Upper lobe of left lung (tissue), 6 donors: ENCODE measurements at regions not wholly inside any gene's neighbourhood (a gene's known extent, or its start where the extent isn't known, plus 50 kb on each side); places are given as distances from the start of the nearest gene placed in this dataset.

Experiments used
- ATAC-seq, 2 donors: fragments of 200-7000 bp; cut with Tn5 transposase; one replicate each; pipeline ENCODE4 v1.9.1; 2022; ENCODE audit warnings: mild to moderate bottlenecking in 2 of 2, moderate library complexity in 2 of 2; ENCODE audit not compliant: low FRiP score in 2 of 2
- DNase-seq, 2 donors: peaks; one replicate each; pipeline ENCODE4 v3.0.0-alpha.2; 2019 to 2020
- H3K27ac ChIP-seq, 4 donors: fragments of 200-600 bp; sonication (generic); one replicate each; pipeline ENCODE4 v1.5.1; 2016 to 2019
- H3K27me3 ChIP-seq, 4 donors: fragments of 200-600 bp; sonication (generic); one replicate each; pipeline ENCODE4 v1.5.1; 2017 to 2019
- H3K36me3 ChIP-seq, 4 donors: fragments of 200-600 bp; sonication (generic); one replicate each; pipeline ENCODE4 v1.5.1; 2016 to 2019
- H3K4me1 ChIP-seq, 4 donors: fragments of 200-600 bp; sonication (generic); one replicate each; pipeline ENCODE4 v1.5.1; 2018 to 2019
- H3K4me3 ChIP-seq, 4 donors: fragments of 200-600 bp; sonication (generic); one replicate each; pipeline ENCODE4 v1.5.1; 2017 to 2019; ENCODE audit warnings: mild to moderate bottlenecking in 2 of 4, moderate library complexity in 1 of 4
- H3K9me3 ChIP-seq, 4 donors: fragments of 200-600 bp; sonication (generic); one replicate each; pipeline ENCODE4 v1.5.1; 2018 to 2019
- CTCF ChIP-seq, 6 experiments: fragments of 450-650 bp in 4 of 6; fragments of 200-600 bp in 2 of 6; sonication (generic) in 2 of 6; IDR thresholded peaks; one replicate each; pipeline ENCODE4 v1.5.1; 2016 to 2019; ENCODE audit warnings: antibody characterized with exemption in 6 of 6
- EP300 ChIP-seq, 4 donors: sonication (generic); formaldehyde crosslinking; IDR thresholded peaks; one replicate each; pipeline ENCODE4 v1.5.1; 2017; ENCODE audit warnings: antibody characterized with exemption in 4 of 4, control low read depth in 2 of 4
- POLR2A ChIP-seq, 4 donors: fragments of 450-650 bp; IDR thresholded peaks; one replicate each; pipeline ENCODE4 v1.5.1; 2016 to 2017; ENCODE audit warnings: antibody characterized with exemption in 4 of 4, mild to moderate bottlenecking in 2 of 4
- POLR2AphosphoS5 ChIP-seq, 2 donors: sonication (generic); formaldehyde crosslinking; IDR thresholded peaks; one replicate each; pipeline ENCODE4 v1.5.1; 2017; ENCODE audit warnings: antibody characterized with exemption in 2 of 2
- WGBS, 2 donors: methylation state at CpG; one replicate each; pipeline ENCODE4 v1.1.5; 2017 to 2018; 5-methylcytosine and 5-hydroxymethylcytosine counted together
- donor health status: DM: no; HTN: no; CAD: no; lungs with moderate emphysema.
- donor health status: DM: no; HTN: yes; CAD: no; lungs with severe emphysema.

DNA sequence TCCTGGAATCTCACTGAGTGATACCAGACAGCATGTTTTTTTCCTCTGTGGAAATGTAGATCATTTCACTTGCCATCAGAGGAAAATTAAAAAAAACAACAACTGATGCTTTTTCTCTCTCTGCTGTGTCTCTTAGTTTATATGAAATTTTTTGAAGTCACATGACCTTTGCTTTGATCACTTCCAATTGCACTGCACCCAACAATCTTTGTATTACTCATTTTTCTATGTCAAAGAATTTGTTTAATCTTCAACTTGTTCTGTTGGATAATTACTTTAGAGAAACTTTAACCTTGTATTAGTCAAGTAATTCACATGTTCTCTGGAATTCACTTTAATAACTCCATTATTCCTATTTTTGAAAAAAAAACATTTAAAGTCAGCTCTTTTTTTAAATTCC is 1452.7 kb upstream of the CDH8 start:
- H3K4me1 ChIP-seq: no peaks in the 10 kb centered on the region
- ATAC-seq: no peak
- DNase-seq: no peak
- no peaks in the 10 kb centered on the region for H3K27me3 ChIP-seq
- TF ChIP-seq POLR2AphosphoS5 (IDR thresholded peaks at IDR 0.05): no peak
- no peak for TF ChIP-seq POLR2A (IDR thresholded peaks at IDR 0.05)
- no peak for TF ChIP-seq CTCF (IDR thresholded peaks at IDR 0.05)
- TF ChIP-seq EP300 (IDR thresholded peaks at IDR 0.05): no peak
- H3K27ac ChIP-seq: no peak overlapping the region
- no peak overlapping the region for H3K4me3 ChIP-seq
- H3K9me3 ChIP-seq: no peaks in the 10 kb centered on the region
- H3K36me3 ChIP-seq: no peaks in the 10 kb centered on the region

- H3K4me3 ChIP-seq: no peak overlapping the region
- no peak for ATAC-seq
- no peaks in the 10 kb centered on the region for H3K27me3 ChIP-seq
- no peak for TF ChIP-seq POLR2A (IDR thresholded peaks at IDR 0.05)
- no peak for TF ChIP-seq POLR2AphosphoS5 (IDR thresholded peaks at IDR 0.05)
- no peak for TF ChIP-seq EP300 (IDR thresholded peaks at IDR 0.05)
- no peak for TF ChIP-seq CTCF (IDR thresholded peaks at IDR 0.05)
- H3K27ac ChIP-seq: no peak overlapping the region
- H3K36me3 ChIP-seq: no peaks in the 10 kb centered on the region
- no peaks in the 10 kb centered on the region for H3K4me1 ChIP-seq
- no peaks in the 10 kb centered on the region for H3K9me3 ChIP-seq
- DNase-seq: no peak
Observed at GRCh38 chr16:63481060-63481459, 1444.8 kb upstream of the CDH8 start.

DNA sequence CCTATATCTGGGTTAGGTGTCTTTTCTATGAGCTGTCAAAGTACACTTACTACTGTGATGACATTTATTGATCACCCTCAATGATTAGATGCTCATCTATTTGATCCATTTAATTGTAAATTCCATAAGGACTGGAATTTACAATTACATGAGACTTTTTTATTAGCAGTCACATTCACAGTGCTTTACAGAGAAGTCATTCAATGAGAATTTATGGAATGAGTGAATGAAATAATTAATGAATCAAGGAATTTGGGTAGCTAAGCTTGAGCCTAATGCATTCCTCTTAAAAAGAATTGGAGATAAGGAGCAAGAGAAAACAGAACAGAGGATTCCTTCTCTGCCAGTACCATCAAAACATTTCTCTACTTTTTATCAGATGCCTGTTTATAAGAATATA is 1437.5 kb upstream of the CDH8 start:
- no peak overlapping the region for H3K4me3 ChIP-seq
- DNase-seq (no peak), ATAC-seq (no peak)
- no peaks in the 10 kb centered on the region for H3K27me3 ChIP-seq
- H3K27ac ChIP-seq: no peak overlapping the region
- no peaks in the 10 kb centered on the region for H3K36me3 ChIP-seq
- TF ChIP-seq POLR2A (IDR thresholded peaks at IDR 0.05): no peak
- TF ChIP-seq POLR2AphosphoS5 (IDR thresholded peaks at IDR 0.05): no peak
- TF ChIP-seq EP300 (IDR thresholded peaks at IDR 0.05): no peak
- no peak for TF ChIP-seq CTCF (IDR thresholded peaks at IDR 0.05)
- H3K4me1 ChIP-seq: no peaks in the 10 kb centered on the region
- H3K9me3 ChIP-seq: no peaks in the 10 kb centered on the region

- no peak for DNase-seq
- ATAC-seq: no peak
- Histone ChIP-seq H3K9me3 (no peaks in the 10 kb centered on the region), H3K36me3 (no peaks in the 10 kb centered on the region), H3K27me3 (no peaks in the 10 kb centered on the region), H3K4me1 (no peaks in the 10 kb centered on the region), H3K27ac (no peak overlapping the region), H3K4me3 (no peak overlapping the region)
- WGBS, 2 donors: 65 to 69% methylated on average over 2 of the region's 2 CpGs
- TF ChIP-seq POLR2AphosphoS5 (IDR thresholded peaks at IDR 0.05): no peak
- TF ChIP-seq EP300 (IDR thresholded peaks at IDR 0.05): no peak
- no peak for TF ChIP-seq POLR2A (IDR thresholded peaks at IDR 0.05)
- TF ChIP-seq CTCF (IDR thresholded peaks at IDR 0.05): no peak
Observed at GRCh38 chr16:63467513-63467912, 1431.3 kb upstream of the CDH8 start.

DNA sequence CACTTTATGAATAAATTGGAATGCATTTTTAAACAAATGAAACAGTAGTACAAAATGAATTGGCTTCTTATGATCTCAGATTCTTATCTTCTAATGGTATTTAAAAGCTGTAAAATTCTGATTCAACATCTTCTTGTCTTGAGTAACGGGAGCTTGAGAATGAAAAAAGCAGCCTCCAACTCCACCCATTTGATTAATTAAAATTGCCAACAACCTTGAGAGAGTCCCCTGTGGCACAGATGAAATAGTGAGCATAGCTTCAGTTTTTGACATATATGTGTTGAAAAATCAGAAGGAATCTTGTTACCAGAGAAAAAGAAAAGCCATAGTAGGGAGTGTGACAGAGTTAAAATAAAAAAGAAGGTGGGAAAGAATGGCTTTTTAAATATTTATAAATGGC is 1426.1 kb upstream of the CDH8 start:
- TF ChIP-seq EP300 (IDR thresholded peaks at IDR 0.05) (no peak), POLR2A (IDR thresholded peaks at IDR 0.05) (no peak), CTCF (IDR thresholded peaks at IDR 0.05) (no peak), POLR2AphosphoS5 (IDR thresholded peaks at IDR 0.05) (no peak)
- H3K36me3 ChIP-seq: no peaks in the 10 kb centered on the region
- ATAC-seq (no peak), DNase-seq (no peak)
- H3K9me3 ChIP-seq: no peaks in the 10 kb centered on the region
- no peak overlapping the region for H3K4me3 ChIP-seq
- no peaks in the 10 kb centered on the region for H3K27me3 ChIP-seq
- 50 to 71% methylated on average over 1 of the region's 1 CpG for WGBS, 2 donors
- no peak overlapping the region for H3K27ac ChIP-seq
- no peaks in the 10 kb centered on the region for H3K4me1 ChIP-seq
